Body of pancreas (tissue), 4 donors: ENCODE measurements at regions not wholly inside any gene's neighbourhood (a gene's known extent, or its start where the extent isn't known, plus 50 kb on each side); places are given as distances from the start of the nearest gene placed in this dataset.

Experiments
- ATAC-seq: fragments of 150-250 bp; one replicate; pipeline ENCODE4 v1.9.1; 2016
- DNase-seq, 4 donors: peaks; one replicate each; pipeline ENCODE4 v3.0.0-alpha.2; 2019
- H3K27ac ChIP-seq, 4 donors: fragments of 200-600 bp; sonication (generic); 1 replicate in 3 of 4; 2 replicates in 1 of 4; pipeline versions ENCODE4 v1.5.1 to v1.6.1; 2016 to 2019; ENCODE audit warnings: mild to moderate bottlenecking in 1 of 4, mixed read lengths in 1 of 4, moderate library complexity in 1 of 4
- H3K27me3 ChIP-seq, 2 donors: fragments of 200-600 bp; sonication (generic); one replicate each; pipeline ENCODE4 v1.6.0; 2016; ENCODE audit warnings: mild to moderate bottlenecking in 1 of 2
- H3K36me3 ChIP-seq, 2 donors: fragments of 200-600 bp; sonication (generic); replicated peaks in 1 of 2; 2 replicates each; pipeline ENCODE4 v1.5.1; 2016; ENCODE audit warnings: low read depth in 2 of 2; ENCODE audit not compliant: insufficient read depth in 1 of 2
- H3K4me1 ChIP-seq: fragments of 200-600 bp; sonication (generic); one replicate; pipeline ENCODE4 v1.6.0; 2016
- H3K4me3 ChIP-seq, 2 donors: fragments of 200-600 bp; sonication (generic); 1 replicate in 1 of 2; 2 replicates in 1 of 2; pipeline ENCODE4 v1.5.1; 2016 to 2019
- H3K9me3 ChIP-seq, 3 donors: fragments of 200-600 bp; sonication (generic); 1 replicate in 2 of 3; 2 replicates in 1 of 3; pipeline ENCODE4 v1.5.1; 2016
- CTCF ChIP-seq, 7 experiments: fragments of 450-650 bp in 4 of 7; fragments of 200-600 bp in 3 of 7; sonication (generic) in 3 of 7; IDR thresholded peaks; one replicate each; pipeline ENCODE4 v1.5.1; 2016 to 2019; ENCODE audit warnings: antibody characterized with exemption in 7 of 7
- POLR2A ChIP-seq, 3 donors: fragments of 450-650 bp; IDR thresholded peaks; one replicate each; pipeline ENCODE4 v1.6.1; 2016; ENCODE audit warnings: antibody characterized with exemption in 3 of 3, mild to moderate bottlenecking in 2 of 3
- WGBS, 2 donors: methylation state at CpG; one replicate each; pipeline ENCODE4 v1.1.5; 2017; 5-methylcytosine and 5-hydroxymethylcytosine counted together
- intact Hi-C: fragments of 100-400 bp; cut with DNase I; formaldehyde crosslinking; loops from one replicate; pipeline ENCODE4 v1.15.1; 2023

GRCh38 chr22:48651981-48652538 lies 1175.6 kb downstream of the BRD1 start:
- no peak for TF ChIP-seq POLR2A (IDR thresholded peaks at IDR 0.05)
- no peak for TF ChIP-seq CTCF (IDR thresholded peaks at IDR 0.05)
- Histone ChIP-seq H3K9me3 (no peaks in the 10 kb centered on the region), H3K36me3 (no peaks in the 10 kb centered on the region), H3K27ac (no peak overlapping the region), H3K4me3 (no peak overlapping the region), H3K27me3 (no peaks in the 10 kb centered on the region), H3K4me1 (no peaks in the 10 kb centered on the region)
- intact Hi-C loops, result no loop called here
- WGBS, 2 donors, result 68 to 75% methylated on average over 2 to 19 of the region's 19 CpGs
- ATAC-seq (no peak), DNase-seq (no peak)

- H3K27ac ChIP-seq, result no peak overlapping the region
- no peak for TF ChIP-seq POLR2A (IDR thresholded peaks at IDR 0.05)
- no peak for TF ChIP-seq CTCF (IDR thresholded peaks at IDR 0.05)
- H3K4me1 ChIP-seq, result no peaks in the 10 kb centered on the region
- H3K27me3 ChIP-seq, result no peaks in the 10 kb centered on the region
- no peaks in the 10 kb centered on the region for H3K9me3 ChIP-seq
- DNase-seq, result peak in 1 of 4 donors; percentile 16
- WGBS, 2 donors, result 77 to 83% methylated on average over 23 to 25 of the region's 26 CpGs
- ATAC-seq, result no peak
- no peak overlapping the region for H3K4me3 ChIP-seq
- no peaks in the 10 kb centered on the region for H3K36me3 ChIP-seq
- intact Hi-C loops, result no loop called here
Observed at GRCh38 chr22:48651036-48651890, 1176.4 kb downstream of the BRD1 start.

- DNase-seq (no peak), ATAC-seq (no peak)
- TF ChIP-seq CTCF (IDR thresholded peaks at IDR 0.05) (no peak), POLR2A (IDR thresholded peaks at IDR 0.05) (no peak)
- no peaks in the 10 kb centered on the region for H3K9me3 ChIP-seq
- no peak overlapping the region for H3K27ac ChIP-seq
- 82% methylated on average over 14 of the region's 17 CpGs for WGBS, 2 donors
- H3K4me1 ChIP-seq, result no peaks in the 10 kb centered on the region
- intact Hi-C loops, result no loop called here
- H3K36me3 ChIP-seq, result no peaks in the 10 kb centered on the region
- H3K27me3 ChIP-seq, result no peaks in the 10 kb centered on the region
- no peak overlapping the region for H3K4me3 ChIP-seq
Observed at GRCh38 chr22:48650323-48651035, 1177.2 kb downstream of the BRD1 start.

GRCh38 chr22:48649466-48649865 lies 1178.2 kb downstream of the BRD1 start:
- Histone ChIP-seq H3K4me3 (no peak overlapping the region), H3K27me3 (no peaks in the 10 kb centered on the region), H3K27ac (no peak overlapping the region), H3K4me1 (no peaks in the 10 kb centered on the region), H3K9me3 (no peaks in the 10 kb centered on the region), H3K36me3 (no peaks in the 10 kb centered on the region)
- ATAC-seq, result no peak
- DNase-seq, result no peak
- WGBS, 2 donors, result 67 to 78% methylated on average over 3 to 16 of the region's 16 CpGs
- TF ChIP-seq POLR2A (IDR thresholded peaks at IDR 0.05) (no peak), CTCF (IDR thresholded peaks at IDR 0.05) (no peak)
- intact Hi-C loops, result no loop called here
